ENCODE measurements at regions not wholly inside any gene's neighbourhood (a gene's known extent, or its start where the extent isn't known, plus 50 kb on each side); places are given as distances from the start of the nearest gene placed in this dataset.

DNA sequence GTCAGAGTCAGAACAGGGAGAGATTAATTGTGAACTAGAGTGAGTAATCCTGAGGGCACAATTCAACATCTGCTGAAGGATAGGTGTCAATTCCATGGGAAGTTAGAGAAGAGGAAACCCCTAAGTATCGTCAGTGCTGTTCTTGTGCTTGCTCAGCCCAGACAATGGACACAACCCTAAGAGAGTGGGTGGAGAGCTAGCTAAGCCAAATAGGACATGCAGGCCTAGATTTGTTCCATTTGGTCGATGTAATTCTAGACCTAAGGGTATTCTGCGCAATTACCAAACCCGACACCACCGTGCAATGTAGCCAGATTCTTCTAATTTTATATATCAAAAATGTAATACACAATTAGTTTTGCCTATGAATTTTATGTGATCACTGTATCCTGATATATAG is 431.6 kb downstream of the SH3GL2 start:
- TF ChIP-seq, protein P1, sequence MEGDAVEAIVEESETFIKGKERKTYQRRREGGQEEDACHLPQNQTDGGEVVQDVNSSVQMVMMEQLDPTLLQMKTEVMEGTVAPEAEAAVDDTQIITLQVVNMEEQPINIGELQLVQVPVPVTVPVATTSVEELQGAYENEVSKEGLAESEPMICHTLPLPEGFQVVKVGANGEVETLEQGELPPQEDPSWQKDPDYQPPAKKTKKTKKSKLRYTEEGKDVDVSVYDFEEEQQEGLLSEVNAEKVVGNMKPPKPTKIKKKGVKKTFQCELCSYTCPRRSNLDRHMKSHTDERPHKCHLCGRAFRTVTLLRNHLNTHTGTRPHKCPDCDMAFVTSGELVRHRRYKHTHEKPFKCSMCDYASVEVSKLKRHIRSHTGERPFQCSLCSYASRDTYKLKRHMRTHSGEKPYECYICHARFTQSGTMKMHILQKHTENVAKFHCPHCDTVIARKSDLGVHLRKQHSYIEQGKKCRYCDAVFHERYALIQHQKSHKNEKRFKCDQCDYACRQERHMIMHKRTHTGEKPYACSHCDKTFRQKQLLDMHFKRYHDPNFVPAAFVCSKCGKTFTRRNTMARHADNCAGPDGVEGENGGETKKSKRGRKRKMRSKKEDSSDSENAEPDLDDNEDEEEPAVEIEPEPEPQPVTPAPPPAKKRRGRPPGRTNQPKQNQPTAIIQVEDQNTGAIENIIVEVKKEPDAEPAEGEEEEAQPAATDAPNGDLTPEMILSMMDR (conservative IDR thresholded peaks at IDR 0.05), result no peak
- no peak overlapping the region for H3K27ac ChIP-seq

- H3K27ac ChIP-seq, result no peak overlapping the region
- TF ChIP-seq, protein P1 (conservative IDR thresholded peaks at IDR 0.05), result no peak
Observed at GRCh38 chr9:18012170-18012569, 433.3 kb downstream of the SH3GL2 start.

DNA sequence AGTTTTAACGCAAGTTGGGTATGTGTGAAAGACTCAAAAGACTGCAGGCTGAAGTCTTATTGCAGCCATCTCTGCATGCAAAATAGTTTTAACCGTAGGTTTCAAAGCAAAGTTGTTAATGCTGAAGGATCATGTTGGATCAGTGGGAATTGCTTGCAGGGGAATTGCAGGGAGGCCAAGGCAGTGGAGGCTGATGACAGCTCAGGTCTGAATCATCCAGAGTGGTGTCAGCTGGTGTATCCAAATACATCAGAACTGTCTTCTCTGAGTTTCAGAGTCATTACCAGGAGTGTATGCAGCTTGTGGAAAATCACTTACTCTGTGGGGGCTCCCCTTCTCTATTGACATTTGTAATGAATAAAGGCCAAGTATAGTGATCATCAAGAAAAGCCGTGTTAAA is 435.7 kb downstream of the SH3GL2 start:
- TF ChIP-seq, protein P1 (conservative IDR thresholded peaks at IDR 0.05), result no peak

DNA sequence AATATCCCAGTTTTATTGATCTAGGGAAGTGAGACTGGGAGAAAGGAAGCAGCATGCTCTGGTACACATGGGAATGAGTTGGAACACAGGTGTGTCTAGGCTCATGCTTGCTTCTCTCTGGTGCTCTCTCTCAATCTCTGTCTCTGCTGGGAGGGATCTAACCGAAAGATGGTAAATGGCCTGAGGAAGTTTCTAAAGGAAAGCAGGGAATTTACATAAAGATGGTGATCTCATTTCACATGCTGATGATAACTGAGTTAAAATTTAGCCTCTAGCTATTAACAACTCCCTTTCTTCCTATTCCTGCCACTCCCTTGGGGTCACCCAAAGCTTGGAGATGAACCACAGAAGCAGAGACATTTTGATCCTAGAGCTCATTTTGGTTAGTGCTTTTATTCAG is 436.2 kb downstream of the SH3GL2 start:
- H3K27ac ChIP-seq, result no peak overlapping the region
- TF ChIP-seq, protein P1 (conservative IDR thresholded peaks at IDR 0.05), result no peak

More for the DNA sequence above, 435.7 kb downstream of the SH3GL2 start:
- no peak overlapping the region for H3K27ac ChIP-seq

DNA sequence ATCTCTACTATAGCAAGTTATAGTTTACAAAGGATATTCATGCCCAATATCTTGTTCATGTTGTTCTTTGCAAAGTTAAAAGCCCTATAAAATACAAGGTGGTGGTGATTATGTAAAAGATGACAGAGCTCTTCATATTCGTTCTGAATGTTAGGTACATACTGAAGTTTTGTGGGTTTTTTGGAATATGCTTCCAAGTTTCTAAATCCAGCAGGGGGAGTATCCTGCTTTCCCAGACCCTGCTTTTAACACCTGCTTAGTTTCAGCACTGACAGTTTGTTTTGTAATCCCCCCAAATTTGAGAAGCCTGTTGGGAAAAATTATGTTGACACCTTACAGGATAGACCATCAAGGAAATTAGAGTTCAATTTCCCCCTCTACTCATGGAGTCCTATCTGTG is 438.3 kb downstream of the SH3GL2 start:
- no peak overlapping the region for H3K27ac ChIP-seq
- TF ChIP-seq, protein P1 (conservative IDR thresholded peaks at IDR 0.05), result peak; percentile 62

DNA sequence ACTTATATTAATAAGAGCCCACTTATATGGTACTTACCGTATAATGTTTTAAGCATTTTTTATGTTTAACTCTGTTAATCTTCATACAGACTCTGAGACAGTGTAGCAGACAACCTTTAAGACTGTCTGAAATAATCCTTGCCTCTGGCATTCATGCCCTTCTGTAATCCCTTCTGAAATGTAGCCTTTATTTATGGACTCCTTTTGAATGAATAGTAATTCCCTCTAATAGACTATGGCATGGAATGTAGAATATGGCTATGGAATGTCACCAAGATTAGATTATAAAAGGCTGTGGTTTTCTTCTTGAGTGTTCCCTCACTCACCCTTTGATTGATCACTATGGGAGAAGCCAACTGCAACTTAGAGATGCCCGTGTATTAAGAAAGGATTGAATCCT is 439.4 kb downstream of the SH3GL2 start:
- no peak overlapping the region for H3K27ac ChIP-seq
- TF ChIP-seq, protein P1 (conservative IDR thresholded peaks at IDR 0.05), result no peak

GRCh38 chr9:18018661-18019060 is 439.8 kb downstream of the SH3GL2 start:
- TF ChIP-seq, protein P1 (conservative IDR thresholded peaks at IDR 0.05), result no peak
- H3K27ac ChIP-seq, result no peak overlapping the region

Data from VCaP (cell line).